Loucy (cell line): ENCODE measurements at regions not wholly inside any gene's neighbourhood (a gene's known extent, or its start where the extent isn't known, plus 50 kb on each side); places are given as distances from the start of the nearest gene placed in this dataset.

Experiments
- EZH2phosphoT487 ChIP-seq: fragments of 200-600 bp; IDR thresholded peaks from 2 replicates; pipeline ENCODE4 v1.6.1; 2018; ENCODE audit warnings: antibody characterized with exemption, mild to moderate bottlenecking, moderate library complexity, borderline replicate concordance
- TF ChIP-seq, protein P1 (sequence below): fragments of 200-600 bp; sonication (generic); conservative IDR thresholded peaks from 2 replicates; pipeline ENCODE4 v1.5.1; 2014; ENCODE audit warnings: mild to moderate bottlenecking, antibody characterized with exemption, low read length

DNA sequence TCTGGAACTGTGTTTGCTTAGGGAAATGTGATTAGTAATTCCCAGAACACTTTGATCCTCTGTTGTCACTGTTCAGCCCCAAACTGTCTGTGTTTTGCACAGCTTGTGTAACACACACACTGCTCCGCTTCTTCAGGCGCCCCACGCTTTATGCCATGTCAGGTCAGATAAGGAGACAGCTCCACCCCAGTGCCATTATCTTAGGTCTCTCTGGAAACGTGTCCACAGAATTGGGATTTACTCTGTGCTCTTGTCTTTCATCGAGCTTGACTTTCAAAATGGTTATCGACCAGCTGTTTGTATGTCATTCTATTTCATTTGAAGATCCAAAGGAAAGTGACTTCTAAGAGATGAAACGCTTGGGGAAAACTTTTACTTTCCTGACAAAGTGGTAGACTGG, 106.4 kb upstream of the SSTR4 start:
- TF ChIP-seq, protein P1, sequence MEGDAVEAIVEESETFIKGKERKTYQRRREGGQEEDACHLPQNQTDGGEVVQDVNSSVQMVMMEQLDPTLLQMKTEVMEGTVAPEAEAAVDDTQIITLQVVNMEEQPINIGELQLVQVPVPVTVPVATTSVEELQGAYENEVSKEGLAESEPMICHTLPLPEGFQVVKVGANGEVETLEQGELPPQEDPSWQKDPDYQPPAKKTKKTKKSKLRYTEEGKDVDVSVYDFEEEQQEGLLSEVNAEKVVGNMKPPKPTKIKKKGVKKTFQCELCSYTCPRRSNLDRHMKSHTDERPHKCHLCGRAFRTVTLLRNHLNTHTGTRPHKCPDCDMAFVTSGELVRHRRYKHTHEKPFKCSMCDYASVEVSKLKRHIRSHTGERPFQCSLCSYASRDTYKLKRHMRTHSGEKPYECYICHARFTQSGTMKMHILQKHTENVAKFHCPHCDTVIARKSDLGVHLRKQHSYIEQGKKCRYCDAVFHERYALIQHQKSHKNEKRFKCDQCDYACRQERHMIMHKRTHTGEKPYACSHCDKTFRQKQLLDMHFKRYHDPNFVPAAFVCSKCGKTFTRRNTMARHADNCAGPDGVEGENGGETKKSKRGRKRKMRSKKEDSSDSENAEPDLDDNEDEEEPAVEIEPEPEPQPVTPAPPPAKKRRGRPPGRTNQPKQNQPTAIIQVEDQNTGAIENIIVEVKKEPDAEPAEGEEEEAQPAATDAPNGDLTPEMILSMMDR: no peak
- no peak for TF ChIP-seq EZH2phosphoT487
